IPS-NIHi11 (cell line): ENCODE measurements at regions not wholly inside any gene's neighbourhood (a gene's known extent, or its start where the extent isn't known, plus 50 kb on each side); places are given as distances from the start of the nearest gene placed in this dataset.

Experiments
- DNase-seq: peaks from one replicate; pipeline ENCODE4 v3.0.0; 2012; ENCODE audit warnings: mixed read lengths, low spot score

- DNase-seq: no peak
These were observed 200.5 kb upstream of the TPM1 start for GRCh38 chr15:62841891-62842559.

GRCh38 chr15:62843311-62843710, 199.2 kb upstream of the TPM1 start:
- no peak for DNase-seq

GRCh38 chr15:62844564-62845240, 197.8 kb upstream of the TPM1 start:
- no peak for DNase-seq

- DNase-seq: no peak
These were observed 197.1 kb upstream of the TPM1 start for GRCh38 chr15:62845241-62846126.

GRCh38 chr15:62846131-62846804, 196.3 kb upstream of the TPM1 start:
- no peak for DNase-seq

GRCh38 chr15:62846805-62847495, 195.6 kb upstream of the TPM1 start:
- no peak for DNase-seq

GRCh38 chr15:62847900-62848489, 194.6 kb upstream of the TPM1 start:
- peak; percentile 77 for DNase-seq

GRCh38 chr15:62848632-62849050, 193.9 kb upstream of the TPM1 start:
- no peak for DNase-seq

- DNase-seq: no peak
These were observed 193.0 kb upstream of the TPM1 start for GRCh38 chr15:62849316-62850106.

GRCh38 chr15:62850318-62850717, 192.2 kb upstream of the TPM1 start:
- DNase-seq: no peak

GRCh38 chr15:62850791-62851291, 191.7 kb upstream of the TPM1 start:
- peak; percentile 42 for DNase-seq

GRCh38 chr15:62853114-62853840, 189.3 kb upstream of the TPM1 start:
- DNase-seq: no peak

GRCh38 chr15:62853841-62854225, 188.7 kb upstream of the TPM1 start:
- no peak for DNase-seq

- DNase-seq: no peak
These were observed 188.0 kb upstream of the TPM1 start for GRCh38 chr15:62854420-62855084.

GRCh38 chr15:62855085-62855476, 187.5 kb upstream of the TPM1 start:
- DNase-seq: no peak

- no peak for DNase-seq
These were observed 185.9 kb upstream of the TPM1 start for GRCh38 chr15:62856466-62857246.

GRCh38 chr15:62857411-62857853, 185.1 kb upstream of the TPM1 start:
- DNase-seq: no peak

GRCh38 chr15:62858343-62858742, 184.2 kb upstream of the TPM1 start:
- DNase-seq: no peak
